ENCODE measurements at regions not wholly inside any gene's neighbourhood (a gene's known extent, or its start where the extent isn't known, plus 50 kb on each side); places are given as distances from the start of the nearest gene placed in this dataset.

- Mint-ChIP-seq H3K27ac (no peak overlapping the region), H3K4me3 (no peak overlapping the region), H3K9me3 (peaks cover 4% of the 10 kb centered on the region), H3K4me1 (no peaks in the 10 kb centered on the region), H3K27me3 (no peaks in the 10 kb centered on the region), H3K36me3 (ENCODE audit: low read depth) (no peaks in the 10 kb centered on the region)
- CTCF ChIA-PET, result no interaction called here
- no peak for DNase-seq
- POLR2A ChIA-PET, result no interaction called here
These were observed 429.7 kb upstream of the KLF4 start for GRCh38 chr9:107919263-107919662.

GRCh38 chr9:107918749-107919148, 429.2 kb upstream of the KLF4 start:
- CTCF ChIA-PET, result interaction anchor here (0.9 kb wide), 1 partner anchor 11 kb away, joined by 3 read pairs; no protein-coding TSS in a partner anchor
- H3K4me3 Mint-ChIP-seq, result no peak overlapping the region
- H3K36me3 Mint-ChIP-seq (ENCODE audit: low read depth), result no peaks in the 10 kb centered on the region
- no peak for DNase-seq
- H3K27ac Mint-ChIP-seq, result no peak overlapping the region
- H3K9me3 Mint-ChIP-seq, result peaks cover 4% of the 10 kb centered on the region
- POLR2A ChIA-PET, result no interaction called here
- H3K4me1 Mint-ChIP-seq, result no peaks in the 10 kb centered on the region
- no peaks in the 10 kb centered on the region for H3K27me3 Mint-ChIP-seq

- no peaks in the 10 kb centered on the region for H3K9me3 Mint-ChIP-seq
- no peak overlapping the region for H3K27ac Mint-ChIP-seq
- no peaks in the 10 kb centered on the region for H3K27me3 Mint-ChIP-seq
- H3K4me3 Mint-ChIP-seq, result no peak overlapping the region
- H3K36me3 Mint-ChIP-seq (ENCODE audit: low read depth), result no peaks in the 10 kb centered on the region
- no peak for DNase-seq
- ChIA-PET CTCF (no interaction called here), POLR2A (no interaction called here)
- H3K4me1 Mint-ChIP-seq, result no peaks in the 10 kb centered on the region
These were observed 424.6 kb upstream of the KLF4 start for GRCh38 chr9:107914151-107914550.

- no peak overlapping the region for H3K4me3 Mint-ChIP-seq
- no peaks in the 10 kb centered on the region for H3K4me1 Mint-ChIP-seq
- DNase-seq, result no peak
- ChIA-PET POLR2A (no interaction called here), CTCF (no interaction called here)
- no peaks in the 10 kb centered on the region for H3K36me3 Mint-ChIP-seq (ENCODE audit: low read depth)
- H3K27ac Mint-ChIP-seq, result no peak overlapping the region
- peaks cover 4% of the 10 kb centered on the region for H3K9me3 Mint-ChIP-seq
- H3K27me3 Mint-ChIP-seq, result no peaks in the 10 kb centered on the region
These were observed 418.1 kb upstream of the KLF4 start for GRCh38 chr9:107907715-107908114.

GRCh38 chr9:107907255-107907654, 417.7 kb upstream of the KLF4 start:
- Mint-ChIP-seq H3K4me3 (no peak overlapping the region), H3K27me3 (no peaks in the 10 kb centered on the region), H3K36me3 (ENCODE audit: low read depth) (no peaks in the 10 kb centered on the region), H3K27ac (no peak overlapping the region), H3K4me1 (no peaks in the 10 kb centered on the region), H3K9me3 (peaks cover 4% of the 10 kb centered on the region)
- ChIA-PET POLR2A (no interaction called here), CTCF (no interaction called here)
- no peak for DNase-seq

GRCh38 chr9:107906074-107906473, 416.5 kb upstream of the KLF4 start:
- ChIA-PET CTCF (no interaction called here), POLR2A (no interaction called here)
- H3K27ac Mint-ChIP-seq, result no peak overlapping the region
- H3K4me1 Mint-ChIP-seq, result no peaks in the 10 kb centered on the region
- DNase-seq, result no peak
- no peaks in the 10 kb centered on the region for H3K36me3 Mint-ChIP-seq (ENCODE audit: low read depth)
- H3K4me3 Mint-ChIP-seq, result no peak overlapping the region
- peaks cover 4% of the 10 kb centered on the region for H3K9me3 Mint-ChIP-seq
- H3K27me3 Mint-ChIP-seq, result no peaks in the 10 kb centered on the region

- ChIA-PET POLR2A (no interaction called here), CTCF (no interaction called here)
- Mint-ChIP-seq H3K27me3 (no peaks in the 10 kb centered on the region), H3K4me1 (no peaks in the 10 kb centered on the region), H3K36me3 (ENCODE audit: low read depth) (no peaks in the 10 kb centered on the region), H3K9me3 (peaks cover 4% of the 10 kb centered on the region), H3K27ac (no peak overlapping the region), H3K4me3 (no peak overlapping the region)
- no peak for DNase-seq
These were observed 415.9 kb upstream of the KLF4 start for GRCh38 chr9:107905308-107906020.

- Mint-ChIP-seq H3K36me3 (ENCODE audit: low read depth) (no peaks in the 10 kb centered on the region), H3K9me3 (peaks cover 6% of the 10 kb centered on the region), H3K4me1 (no peaks in the 10 kb centered on the region), H3K4me3 (no peak overlapping the region), H3K27me3 (no peaks in the 10 kb centered on the region), H3K27ac (no peak overlapping the region)
- CTCF ChIA-PET, result no interaction called here
- POLR2A ChIA-PET, result no interaction called here
- DNase-seq, result no peak
These were observed 410.4 kb upstream of the KLF4 start for GRCh38 chr9:107899961-107900330.

GRCh38 chr9:107898761-107899160, 409.2 kb upstream of the KLF4 start:
- DNase-seq, result no peak
- Mint-ChIP-seq H3K36me3 (ENCODE audit: low read depth) (no peaks in the 10 kb centered on the region), H3K4me1 (no peaks in the 10 kb centered on the region), H3K9me3 (peaks cover 6% of the 10 kb centered on the region), H3K4me3 (no peak overlapping the region), H3K27me3 (no peaks in the 10 kb centered on the region), H3K27ac (no peak overlapping the region)
- CTCF ChIA-PET, result no interaction called here
- POLR2A ChIA-PET, result no interaction called here

GRCh38 chr9:107896544-107896943, 407.0 kb upstream of the KLF4 start:
- DNase-seq, result no peak
- Mint-ChIP-seq H3K36me3 (ENCODE audit: low read depth) (no peaks in the 10 kb centered on the region), H3K9me3 (peaks cover 8% of the 10 kb centered on the region), H3K4me1 (no peaks in the 10 kb centered on the region), H3K4me3 (no peak overlapping the region), H3K27me3 (no peaks in the 10 kb centered on the region), H3K27ac (no peak overlapping the region)
- ChIA-PET CTCF (no interaction called here), POLR2A (no interaction called here)

- peaks cover 8% of the 10 kb centered on the region for H3K9me3 Mint-ChIP-seq
- POLR2A ChIA-PET, result no interaction called here
- no peaks in the 10 kb centered on the region for H3K4me1 Mint-ChIP-seq
- no peak overlapping the region for H3K4me3 Mint-ChIP-seq
- DNase-seq, result no peak
- CTCF ChIA-PET, result no interaction called here
- no peaks in the 10 kb centered on the region for H3K36me3 Mint-ChIP-seq (ENCODE audit: low read depth)
- no peak overlapping the region for H3K27ac Mint-ChIP-seq
- H3K27me3 Mint-ChIP-seq, result no peaks in the 10 kb centered on the region
These were observed 406.0 kb upstream of the KLF4 start for GRCh38 chr9:107895501-107896001.

- ChIA-PET CTCF (no interaction called here), POLR2A (no interaction called here)
- Mint-ChIP-seq H3K4me3 (no peak overlapping the region), H3K4me1 (no peaks in the 10 kb centered on the region), H3K27ac (no peak overlapping the region), H3K36me3 (ENCODE audit: low read depth) (no peaks in the 10 kb centered on the region), H3K9me3 (peaks cover 8% of the 10 kb centered on the region), H3K27me3 (no peaks in the 10 kb centered on the region)
- DNase-seq, result no peak
These were observed 405.1 kb upstream of the KLF4 start for GRCh38 chr9:107894572-107895261.

GRCh38 chr9:107890921-107891465, 401.4 kb upstream of the KLF4 start:
- Mint-ChIP-seq H3K4me3 (no peak overlapping the region), H3K9me3 (peaks cover 5% of the 10 kb centered on the region), H3K36me3 (ENCODE audit: low read depth) (no peaks in the 10 kb centered on the region), H3K27ac (no peak overlapping the region), H3K27me3 (no peaks in the 10 kb centered on the region), H3K4me1 (no peaks in the 10 kb centered on the region)
- no peak for DNase-seq
- CTCF ChIA-PET, result interaction anchor here (0.7 kb wide), 1 partner anchor 10 kb away, joined by 5 read pairs; no protein-coding TSS in a partner anchor
- POLR2A ChIA-PET, result no interaction called here

- no peak for DNase-seq
- Mint-ChIP-seq H3K4me3 (no peak overlapping the region), H3K36me3 (ENCODE audit: low read depth) (no peaks in the 10 kb centered on the region), H3K4me1 (no peaks in the 10 kb centered on the region), H3K27ac (no peak overlapping the region), H3K27me3 (no peaks in the 10 kb centered on the region), H3K9me3 (peaks cover 5% of the 10 kb centered on the region)
- POLR2A ChIA-PET, result no interaction called here
- CTCF ChIA-PET, result no interaction called here
These were observed 399.2 kb upstream of the KLF4 start for GRCh38 chr9:107888773-107889227.
